T1000 (cell line): ENCODE measurements at regions not wholly inside any gene's neighbourhood (a gene's known extent, or its start where the extent isn't known, plus 50 kb on each side); places are given as distances from the start of the nearest gene placed in this dataset.
"Not testable (repeated sequence)": the region's sequence is repeated elsewhere in the genome, so short reads cannot be mapped to it uniquely, and the experiment has no call there.

Source experiments
- DNase-seq: peaks from one replicate; lab custom pipeline; 2025; ENCODE audit warnings: mixed read lengths; lab: John Stamatoyannopoulos, UW

- no peak for DNase-seq
Observed at GRCh38 chr3:16053794-16054193, 120.7 kb upstream of the GALNT15 start.

GRCh38 chr3:16055606-16056211, 118.8 kb upstream of the GALNT15 start:
- DNase-seq: no peak

DNA sequence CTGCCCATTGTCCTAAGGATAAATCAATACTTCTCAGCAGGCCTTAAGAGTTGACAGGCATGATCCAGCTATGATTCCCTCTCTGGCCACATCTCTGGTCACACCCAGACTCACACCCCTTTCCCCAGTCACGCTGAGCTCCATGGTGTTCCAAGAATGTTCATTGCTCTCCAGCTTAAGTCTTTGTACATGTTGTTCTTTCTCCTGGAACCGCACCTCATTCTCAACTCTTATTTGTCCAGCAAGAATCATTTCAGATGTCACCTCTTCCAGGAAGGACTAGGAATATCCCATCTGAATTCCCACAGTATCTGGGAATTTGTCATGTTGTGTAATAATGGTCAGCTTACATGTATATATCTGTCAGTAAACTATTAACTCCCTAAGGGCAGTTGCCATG, 118.3 kb upstream of the GALNT15 start:
- DNase-seq: no peak

- DNase-seq: no peak
Observed at GRCh38 chr3:16058521-16058920, 116.0 kb upstream of the GALNT15 start.

DNA sequence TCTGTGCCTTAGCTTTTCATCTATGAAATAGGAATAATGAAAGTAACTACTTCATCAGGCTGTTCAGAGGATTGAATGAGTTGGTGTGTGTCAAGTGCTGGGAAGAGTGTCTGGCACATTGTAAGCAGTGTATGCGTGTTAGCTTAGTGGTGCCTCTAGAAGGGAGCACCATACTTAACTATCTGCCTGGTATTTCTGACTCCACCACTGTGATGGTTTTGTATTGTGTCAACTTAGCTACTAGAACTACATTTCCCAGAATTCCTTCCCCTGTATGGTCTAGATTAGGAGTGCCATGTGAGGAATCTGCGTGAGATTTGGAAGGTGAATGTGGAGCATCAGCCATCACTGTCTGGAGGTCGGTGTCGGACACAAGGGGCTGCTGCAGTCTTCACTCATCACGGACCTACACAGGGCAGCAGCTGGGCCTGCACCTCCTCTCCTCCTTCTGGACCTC, 115.4 kb upstream of the GALNT15 start:
- DNase-seq: no peak

DNA sequence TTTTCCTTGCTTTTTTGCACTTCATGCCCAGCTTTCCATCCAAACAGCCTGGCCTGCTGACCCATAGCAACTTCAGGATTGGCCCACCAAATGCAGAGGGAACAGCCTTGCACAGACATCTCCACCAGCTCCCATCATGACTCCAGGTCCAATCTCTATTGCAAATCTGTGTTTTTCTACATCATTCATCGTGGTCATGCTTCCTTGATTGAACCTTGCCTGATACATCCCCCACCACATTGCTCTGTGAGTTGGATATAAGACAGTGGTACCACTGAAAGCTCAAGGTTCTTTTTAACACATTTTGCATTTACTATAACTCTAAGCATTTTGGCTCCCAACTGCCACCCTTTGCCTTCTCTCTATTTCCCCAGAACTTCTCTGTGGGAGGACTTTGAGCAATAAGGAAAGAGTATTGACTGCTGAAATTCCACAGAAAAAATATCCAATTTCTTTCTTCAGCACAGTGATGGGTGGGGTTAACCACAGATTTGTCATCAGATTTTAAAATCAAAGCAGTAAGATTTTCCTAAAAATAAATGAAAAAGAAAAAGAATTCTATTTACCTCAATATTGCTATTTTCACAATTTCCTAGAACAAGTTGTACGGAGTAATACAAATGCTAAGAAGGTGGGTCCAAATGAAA, 114.6 kb upstream of the GALNT15 start:
- DNase-seq: no peak

- DNase-seq: peak; percentile 85
Observed at GRCh38 chr3:16060358-16060852, 114.1 kb upstream of the GALNT15 start.

GRCh38 chr3:16060945-16061344, 113.5 kb upstream of the GALNT15 start:
- DNase-seq: peak; percentile 64

- DNase-seq: no peak
Observed at GRCh38 chr3:16061491-16061890, 113.0 kb upstream of the GALNT15 start.

- no peak for DNase-seq
Observed at GRCh38 chr3:16063603-16064002, 110.9 kb upstream of the GALNT15 start.

- DNase-seq: no peak
Observed at GRCh38 chr3:16064642-16065414, 109.7 kb upstream of the GALNT15 start.

DNA sequence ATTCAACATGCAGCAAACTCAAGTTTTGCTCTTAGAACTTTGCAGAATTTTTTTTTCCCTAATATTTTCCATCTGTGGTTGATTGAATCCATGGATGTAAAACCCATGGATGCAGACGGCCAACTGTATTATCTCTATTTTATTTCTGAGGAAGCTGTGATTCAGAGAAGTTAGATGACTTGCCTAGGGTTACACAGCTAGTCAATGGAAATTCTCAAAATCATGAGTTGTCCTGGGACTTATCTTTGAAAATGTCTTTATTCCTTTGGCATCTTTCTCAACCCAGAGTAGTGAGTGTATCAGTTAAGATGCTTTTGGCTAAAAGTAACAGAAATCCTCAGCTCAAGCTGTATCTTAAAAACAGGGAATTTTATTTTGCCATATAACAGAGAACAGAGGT, 107.9 kb upstream of the GALNT15 start:
- no peak for DNase-seq

DNA sequence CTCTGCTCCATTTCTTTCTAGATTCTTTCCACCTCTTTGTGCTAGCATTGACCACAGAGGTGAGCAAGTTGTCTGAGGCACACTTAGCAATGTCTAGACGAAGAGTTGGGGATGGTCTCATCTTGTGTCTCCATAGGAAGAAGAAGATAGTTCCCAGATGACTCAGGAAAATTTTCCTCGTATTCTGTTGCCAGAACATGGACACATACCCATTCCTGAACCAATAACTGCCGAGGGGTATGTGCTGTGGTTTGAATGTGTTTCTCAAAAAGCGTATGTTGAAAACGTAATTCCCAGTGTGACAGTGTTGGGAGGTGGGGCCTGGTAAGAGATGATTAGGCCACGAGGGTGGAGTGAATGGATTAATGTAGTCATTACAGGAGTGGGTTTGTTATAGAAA, 107.5 kb upstream of the GALNT15 start:
- DNase-seq: peak; percentile 48

GRCh38 chr3:16067837-16068471, 106.5 kb upstream of the GALNT15 start:
- DNase-seq: peak; percentile 72

GRCh38 chr3:16069149-16069922, 105.1 kb upstream of the GALNT15 start:
- no peak for DNase-seq

DNA sequence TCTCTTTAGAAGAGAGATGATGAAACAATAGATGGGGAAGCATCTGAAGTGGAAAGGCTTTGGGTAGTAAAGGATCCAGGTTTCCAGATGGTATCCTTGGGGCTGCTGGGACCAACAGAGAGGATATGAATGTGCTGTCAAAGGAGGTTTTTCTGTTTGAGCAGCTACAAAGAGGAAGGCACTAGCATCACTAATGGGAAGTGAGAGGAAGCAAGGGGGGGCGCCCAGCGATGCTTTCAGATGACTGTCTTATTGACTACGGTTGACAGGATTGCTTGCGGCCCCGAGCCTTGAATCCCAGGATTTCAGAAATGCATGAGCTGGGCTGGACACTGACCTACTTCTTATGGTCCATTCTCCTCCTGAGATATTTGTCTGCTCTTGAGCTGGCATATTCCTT, 103.8 kb upstream of the GALNT15 start:
- DNase-seq: no peak

- DNase-seq: no peak
Observed at GRCh38 chr3:16071206-16071605, 103.3 kb upstream of the GALNT15 start.

- DNase-seq: no peak
Observed at GRCh38 chr3:16072420-16073110, 101.9 kb upstream of the GALNT15 start.

DNA sequence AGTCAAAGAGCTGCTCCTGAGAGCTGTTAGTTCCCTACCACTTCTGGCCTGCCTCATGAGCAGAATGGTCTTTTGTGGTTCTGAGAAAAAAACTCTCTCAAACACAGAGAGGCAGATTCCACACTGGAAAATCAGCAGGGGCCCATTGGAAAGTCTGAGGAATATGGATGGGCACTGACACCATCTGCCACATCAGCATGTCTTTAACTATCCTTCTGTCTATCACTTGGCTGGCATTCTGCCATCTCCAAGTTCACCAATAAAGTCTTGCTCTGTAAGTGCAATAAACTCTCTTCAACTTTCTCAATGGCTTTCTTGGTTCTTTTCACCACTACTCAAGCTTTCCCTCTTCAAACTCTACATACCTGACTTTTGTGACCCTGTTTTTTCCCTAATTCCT, 101.3 kb upstream of the GALNT15 start:
- DNase-seq: no peak

- DNase-seq: not testable (repeated sequence)
Observed at GRCh38 chr3:16073990-16074671, 100.3 kb upstream of the GALNT15 start.
